B cell (primary cell): ENCODE measurements at regions not wholly inside any gene's neighbourhood (a gene's known extent, or its start where the extent isn't known, plus 50 kb on each side); places are given as distances from the start of the nearest gene placed in this dataset.

Source experiments
- ATAC-seq: fragments of 200-7000 bp; cut with Tn5 transposase; one replicate; pipeline ENCODE4 v1.10.0; 2021; ENCODE audit warnings: low read depth, mild to moderate bottlenecking, moderate number of reproducible peaks, moderate library complexity
- CTCF ChIA-PET: fragments of 350-600 bp; sonication (Branson Sonifier 250); formaldehyde crosslinking; loops from one replicate; lab custom pipeline; 2021; ENCODE audit warnings: antibody characterized with exemption, inconsistent platforms; lab: Charles Lee
- POLR2A ChIA-PET: fragments of 350-600 bp; sonication (Branson Sonifier 250); formaldehyde crosslinking; loops from one replicate; lab custom pipeline; 2021; ENCODE audit warnings: antibody characterized with exemption; lab: Charles Lee
- DNase-seq: peaks from one replicate; pipeline ENCODE4 v3.0.0; 2013
- H2AFZ ChIP-seq: 2 replicates; pipeline ENCODE4 v1.6.1; 2012; ENCODE audit warnings: mild to moderate bottlenecking, low read depth, low read length; ENCODE audit not compliant: insufficient read depth, poor library complexity, severe bottlenecking
- H3K27ac ChIP-seq, 2 donors: 1 replicate in 1 of 2; 2 replicates in 1 of 2; pipeline ENCODE4 v1.5.1; 2012 to 2013; ENCODE audit warnings: low read length in 2 of 2, mild to moderate bottlenecking in 2 of 2, moderate library complexity in 1 of 2
- H3K27me3 ChIP-seq, 4 experiments: fragments of 200-600 bp in 1 of 4; sonication (generic) in 1 of 4; replicated peaks in 1 of 4; 1 replicate in 2 of 4; 2 replicates in 2 of 4; pipeline versions ENCODE4 v1.6.1 to v1.7.0; 2013 to 2016; ENCODE audit warnings: low read length in 3 of 4, mild to moderate bottlenecking in 2 of 4, mixed read lengths in 1 of 4, moderate library complexity in 1 of 4; ENCODE audit not compliant: insufficient read depth in 4 of 4, control insufficient read depth in 3 of 4; ENCODE audit errors: control extremely low read depth in 1 of 4
- H3K36me3 ChIP-seq, 2 experiments: replicated peaks in 1 of 2; 1 replicate in 1 of 2; 2 replicates in 1 of 2; pipeline versions ENCODE4 v1.6.1 to v1.7.1; 2013; ENCODE audit warnings: low read length in 1 of 2; ENCODE audit not compliant: insufficient read depth in 2 of 2, control insufficient read depth in 1 of 2; ENCODE audit errors: control extremely low read depth in 1 of 2, extremely low read depth in 1 of 2
- H3K4me1 ChIP-seq, 2 donors: fragments of 200-600 bp in 1 of 2; sonication (generic) in 1 of 2; 1 replicate in 1 of 2; 2 replicates in 1 of 2; pipeline versions ENCODE4 v1.5.1 to v1.6.1; 2013 to 2017; ENCODE audit warnings: low read length in 2 of 2; ENCODE audit not compliant: control insufficient read depth in 2 of 2, insufficient read depth in 2 of 2
- H3K4me2 ChIP-seq: replicated peaks from 2 replicates; pipeline ENCODE3; 2012; ENCODE audit warnings: mild to moderate bottlenecking, low read depth, low read length; ENCODE audit not compliant: poor library complexity, severe bottlenecking
- H3K4me3 ChIP-seq, 5 experiments: fragments of 200-600 bp in 1 of 5; sonication (generic) in 1 of 5; 1 replicate in 3 of 5; 2 replicates in 2 of 5; pipeline versions ENCODE4 v1.5.1 to v1.7.0; 2011 to 2016; ENCODE audit warnings: low read length in 4 of 5, mild to moderate bottlenecking in 4 of 5, low read depth in 2 of 5, control low read depth in 1 of 5, moderate library complexity in 1 of 5; ENCODE audit not compliant: insufficient read depth in 1 of 5; ENCODE audit errors: control extremely low read depth in 1 of 5, extremely low read depth in 1 of 5
- H3K79me2 ChIP-seq: fragments of 200-600 bp; sonication (generic); one replicate; pipeline ENCODE4 v1.6.0; 2016; ENCODE audit warnings: low read length; ENCODE audit not compliant: control insufficient read depth, insufficient read depth
- H3K9ac ChIP-seq: fragments of 200-600 bp; sonication (generic); 2 replicates; pipeline ENCODE4 v1.6.1; 2017; ENCODE audit warnings: mild to moderate bottlenecking, low read length, moderate library complexity
- H3K9me3 ChIP-seq, 3 donors: one replicate each; pipeline versions ENCODE4 v1.6.1 to v1.7.1; 2013; ENCODE audit warnings: low read length in 2 of 3; ENCODE audit not compliant: control insufficient read depth in 2 of 3, insufficient read depth in 1 of 3; ENCODE audit errors: control extremely low read depth in 1 of 3
- H4K20me1 ChIP-seq: 2 replicates; pipeline ENCODE4 v1.6.0; 2012; ENCODE audit warnings: mild to moderate bottlenecking, low read length; ENCODE audit not compliant: insufficient read depth, control insufficient read depth, poor library complexity, severe bottlenecking
- H3K27ac Mint-ChIP-seq: one replicate; pipeline ENCODE4 v1.8.0; 2021; ENCODE audit warnings: mixed read lengths
- H3K27me3 Mint-ChIP-seq: one replicate; pipeline ENCODE4 v1.8.0; 2021; ENCODE audit warnings: mixed read lengths
- H3K4me1 Mint-ChIP-seq: one replicate; pipeline ENCODE4 v1.8.0; 2021; ENCODE audit warnings: mixed read lengths
- H3K4me3 Mint-ChIP-seq: one replicate; pipeline ENCODE4 v1.8.0; 2021; ENCODE audit warnings: mixed read lengths
- H3K9me3 Mint-ChIP-seq: one replicate; pipeline ENCODE4 v1.8.0; 2022; ENCODE audit warnings: mixed read lengths; ENCODE audit not compliant: insufficient read depth
- EZH2 ChIP-seq: IDR thresholded peaks from 2 replicates; pipeline ENCODE4 v1.6.1; 2012; ENCODE audit warnings: borderline replicate concordance, low read depth, mild to moderate bottlenecking, moderate library complexity, low read length; ENCODE audit not compliant: insufficient read depth, poor library complexity, severe bottlenecking
- WGBS: methylation state at CpG from one replicate; pipeline ENCODE4 v1.1.5; 2013; ENCODE audit warnings: missing lambda C conversion rate; ENCODE audit not compliant: insufficient coverage; 5-methylcytosine and 5-hydroxymethylcytosine counted together
- intact Hi-C: fragments of 100-400 bp; cut with micrococcal nuclease; formaldehyde crosslinking; loops from one replicate; pipeline ENCODE4 v1.10.0; 2022
- TF ChIP-seq, protein P1 (sequence below): fragments of 200-600 bp; IDR thresholded peaks from one replicate; pipeline ENCODE4 v1.8.0; 2022; ENCODE audit warnings: antibody characterized with exemption, mild to moderate bottlenecking

- WGBS = 50% methylated on average over 2 of the region's 5 CpGs
- H3K27ac ChIP-seq = no peak overlapping the region
- Mint-ChIP-seq H3K4me1 (no peaks in the 10 kb centered on the region), H3K9me3 (peaks cover 6% of the 10 kb centered on the region), H3K4me3 (no peak overlapping the region), H3K27me3 (no peaks in the 10 kb centered on the region), H3K27ac (no peak overlapping the region)
- TF ChIP-seq, protein P1, sequence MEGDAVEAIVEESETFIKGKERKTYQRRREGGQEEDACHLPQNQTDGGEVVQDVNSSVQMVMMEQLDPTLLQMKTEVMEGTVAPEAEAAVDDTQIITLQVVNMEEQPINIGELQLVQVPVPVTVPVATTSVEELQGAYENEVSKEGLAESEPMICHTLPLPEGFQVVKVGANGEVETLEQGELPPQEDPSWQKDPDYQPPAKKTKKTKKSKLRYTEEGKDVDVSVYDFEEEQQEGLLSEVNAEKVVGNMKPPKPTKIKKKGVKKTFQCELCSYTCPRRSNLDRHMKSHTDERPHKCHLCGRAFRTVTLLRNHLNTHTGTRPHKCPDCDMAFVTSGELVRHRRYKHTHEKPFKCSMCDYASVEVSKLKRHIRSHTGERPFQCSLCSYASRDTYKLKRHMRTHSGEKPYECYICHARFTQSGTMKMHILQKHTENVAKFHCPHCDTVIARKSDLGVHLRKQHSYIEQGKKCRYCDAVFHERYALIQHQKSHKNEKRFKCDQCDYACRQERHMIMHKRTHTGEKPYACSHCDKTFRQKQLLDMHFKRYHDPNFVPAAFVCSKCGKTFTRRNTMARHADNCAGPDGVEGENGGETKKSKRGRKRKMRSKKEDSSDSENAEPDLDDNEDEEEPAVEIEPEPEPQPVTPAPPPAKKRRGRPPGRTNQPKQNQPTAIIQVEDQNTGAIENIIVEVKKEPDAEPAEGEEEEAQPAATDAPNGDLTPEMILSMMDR = no peak
- H3K4me1 ChIP-seq = no peaks in the 10 kb centered on the region
- H3K9me3 ChIP-seq = peaks cover 0 to 8% (median 0%) of the 10 kb centered on the region in 3 donors
- no peaks in the 10 kb centered on the region for H4K20me1 ChIP-seq
- no peak overlapping the region for H3K4me3 ChIP-seq
- H3K79me2 ChIP-seq = no peaks in the 10 kb centered on the region
- no peak overlapping the region for H3K4me2 ChIP-seq
- DNase-seq = no peak
- ChIA-PET POLR2A (no interaction called here), CTCF (no interaction called here)
- H2AFZ ChIP-seq = no peak overlapping the region
- no peak overlapping the region for H3K9ac ChIP-seq
- ATAC-seq = no peak
- H3K36me3 ChIP-seq = no peaks in the 10 kb centered on the region
- intact Hi-C loops = no loop called here
- no peaks in the 10 kb centered on the region for H3K27me3 ChIP-seq
Observed at GRCh38 chr1:68780919-68781318, 284.0 kb upstream of the DEPDC1 start.

GRCh38 chr1:68782890-68783289 lies 286.0 kb upstream of the DEPDC1 start:
- Histone ChIP-seq H4K20me1 (no peaks in the 10 kb centered on the region), H2AFZ (no peak overlapping the region), H3K4me2 (no peak overlapping the region), H3K27me3 (no peaks in the 10 kb centered on the region), H3K36me3 (no peaks in the 10 kb centered on the region), H3K4me3 (no peak overlapping the region), H3K9me3 (peaks cover 0 to 8% (median 0%) of the 10 kb centered on the region in 3 donors), H3K27ac (no peak overlapping the region), H3K79me2 (no peaks in the 10 kb centered on the region), H3K4me1 (no peaks in the 10 kb centered on the region), H3K9ac (no peak overlapping the region)
- H3K27ac Mint-ChIP-seq = no peak overlapping the region
- H3K4me3 Mint-ChIP-seq = no peak overlapping the region
- H3K9me3 Mint-ChIP-seq = peaks cover 6% of the 10 kb centered on the region
- ATAC-seq = no peak
- POLR2A ChIA-PET = no interaction called here
- DNase-seq = no peak
- intact Hi-C loops = no loop called here
- CTCF ChIA-PET = no interaction called here
- TF ChIP-seq, protein P1 = no peak
- no peak for TF ChIP-seq EZH2
- no peaks in the 10 kb centered on the region for H3K4me1 Mint-ChIP-seq
- no peaks in the 10 kb centered on the region for H3K27me3 Mint-ChIP-seq
